ENCODE measurements at regions not wholly inside any gene's neighbourhood (a gene's known extent, or its start where the extent isn't known, plus 50 kb on each side); places are given as distances from the start of the nearest gene placed in this dataset.

DNA sequence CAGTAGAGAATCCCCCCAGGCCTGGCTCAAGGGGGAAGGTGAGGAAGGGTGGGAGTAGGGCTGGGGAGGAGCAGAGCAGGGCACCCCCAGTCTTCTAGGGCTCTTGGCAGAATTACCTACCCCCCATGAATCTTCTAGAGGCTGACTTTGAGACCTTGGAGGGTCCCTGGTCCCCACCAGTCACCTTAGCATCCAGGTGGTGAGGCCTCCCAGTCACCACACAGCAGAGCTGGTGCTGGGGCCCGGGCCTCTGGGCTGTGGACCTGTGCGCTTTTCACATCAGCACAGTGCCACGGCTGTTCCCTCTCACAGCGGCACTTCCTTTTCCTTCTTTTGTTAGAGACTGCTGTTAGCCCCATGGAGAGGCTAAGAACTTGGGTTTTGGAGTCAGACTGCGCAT, 148.6 kb upstream of the PITX1 start:
- Histone ChIP-seq H3K9ac (ENCODE audit: extremely low read depth, insufficient read length, low read length) (no peak overlapping the region), H3K27me3 (ENCODE audit: insufficient read depth, low read length) (no peaks in the 10 kb centered on the region)
- H3K4me1 Mint-ChIP-seq, result peaks cover 4 to 13% of the 10 kb centered on the region in 2 experiments; a peak in 3 of 4 replicates

More for the DNA sequence above, 148.6 kb upstream of the PITX1 start:
- Histone ChIP-seq H3K9me3 (ENCODE audit: control insufficient read depth, low read depth, low read length) (no peaks in the 10 kb centered on the region), H2BK15ac (ENCODE audit: low read depth, low read length) (no peak overlapping the region), H3T11ph (ENCODE audit: low read length) (no peak overlapping the region), H3K18ac (ENCODE audit: insufficient read length, low read depth, low read length) (no peak overlapping the region), H3K79me1 (ENCODE audit: insufficient read depth, low read depth, low read length, poor library complexity, severe bottlenecking) (no peaks in the 10 kb centered on the region), H3K23me2 (ENCODE audit: insufficient read length, low read depth, low read length, poor library complexity, severe bottlenecking) (no peaks in the 10 kb centered on the region), H3K4me2 (ENCODE audit: insufficient read depth, insufficient read length, low read length) (no peak overlapping the region), H2BK5ac (ENCODE audit: insufficient read length, low read length) (no peak overlapping the region), H2AFZ (ENCODE audit: low read length) (no peak overlapping the region), H4K5ac (ENCODE audit: insufficient read length, low read depth, low read length) (no peak overlapping the region), H2BK20ac (ENCODE audit: low read depth, low read length, poor library complexity, severe bottlenecking) (no peak overlapping the region), H3K14ac (ENCODE audit: insufficient read depth, low read length) (no peak overlapping the region), H3K27ac (ENCODE audit: insufficient read length, low read depth, low read length) (no peak overlapping the region), H2AK5ac (ENCODE audit: insufficient read length, low read length) (no peak overlapping the region), H3K23ac (ENCODE audit: insufficient read length, low read depth, low read length) (no peak overlapping the region), H2BK120ac (ENCODE audit: low read depth, low read length, poor library complexity, severe bottlenecking) (no peak overlapping the region), H2BK12ac (ENCODE audit: insufficient read length, low read depth, low read length) (no peak overlapping the region), H4K8ac (replicated peaks; ENCODE audit: insufficient read length, low read depth, low read length) (no peak overlapping the region), H4K91ac (ENCODE audit: insufficient read length, low read depth, low read length) (no peak overlapping the region), H3K4ac (ENCODE audit: low read depth, low read length) (no peak overlapping the region), H4K20me1 (ENCODE audit: control insufficient read depth, insufficient read depth, insufficient read length) (no peaks in the 10 kb centered on the region), H3K56ac (ENCODE audit: insufficient read length, low read depth, low read length) (no peak overlapping the region), H3K4me1 (ENCODE audit: insufficient read depth, low read length) (no peaks in the 10 kb centered on the region), H3K79me2 (ENCODE audit: insufficient read depth, low read length) (no peaks in the 10 kb centered on the region)
- no peak for DNase-seq
- Mint-ChIP-seq H3K27me3 (ENCODE audit: low read depth) (peaks cover 17% of the 10 kb centered on the region), H3K27ac (no peak overlapping the region), H3K4me3 (no peak overlapping the region), H3K9me3 (no peaks in the 10 kb centered on the region; a peak in 1 of 5 replicates), H3K36me3 (ENCODE audit: insufficient read depth in 1 of 3, low read depth in 3 of 3) (no peaks in the 10 kb centered on the region)
- WGBS (ENCODE audit: extremely low coverage, insufficient read length, low lambda C conversion rate), result no CpG with 5 or more reads among the region's 5 CpGs
- no peak for TF ChIP-seq CTCF (conservative IDR thresholded peaks at IDR 0.05)
